HepG2 (cell line): ENCODE measurements at regions not wholly inside any gene's neighbourhood (a gene's known extent, or its start where the extent isn't known, plus 50 kb on each side); places are given as distances from the start of the nearest gene placed in this dataset.

Experiments used
- CTCF ChIP-seq: sonication (generic); formaldehyde crosslinking; IDR thresholded peaks from 2 replicates; pipeline ENCODE4 v1.5.0; 2020; ENCODE audit warnings: mild to moderate bottlenecking, missing genetic modification reagents, moderate library complexity
- FOXA1 ChIP-seq, 2 experiments: fragments of 450-650 bp in 1 of 2; sonication (generic) in 1 of 2; formaldehyde crosslinking in 1 of 2; IDR thresholded peaks; 2 replicates each; pipeline versions ENCODE4 v1.4.0 to v1.6.1; 2016 to 2020; ENCODE audit warnings: missing genetic modification reagents in 1 of 2
- MAZ ChIP-seq, 2 experiments: sonication (generic) in 1 of 2; formaldehyde crosslinking in 1 of 2; IDR thresholded peaks; 2 replicates each; pipeline versions ENCODE4 v1.5.0 to v1.6.1; 2012 to 2020; ENCODE audit warnings: low read depth in 2 of 2, mild to moderate bottlenecking in 2 of 2, borderline replicate concordance in 1 of 2, improper control_type of control experiment in 1 of 2, low read length in 1 of 2, missing genetic modification reagents in 1 of 2, moderate library complexity in 1 of 2
- ZNF841 ChIP-seq: sonication (generic); formaldehyde crosslinking; IDR thresholded peaks from 2 replicates; pipeline ENCODE4 v1.8.1; 2023; ENCODE audit warnings: missing genetic modification reagents, borderline replicate concordance

- TF ChIP-seq CTCF (CRISPR knock-in tag) = no peak
- no peak for TF ChIP-seq FOXA1 (IDR thresholded peaks at IDR 0.05)
- no peak for TF ChIP-seq FOXA1 (CRISPR knock-in tag; IDR thresholded peaks at IDR 0.05)
- no peak for TF ChIP-seq ZNF841
- no peak for TF ChIP-seq MAZ (IDR thresholded peaks at IDR 0.05; ENCODE audit: borderline replicate concordance, low read depth, low read length)
- TF ChIP-seq MAZ (CRISPR knock-in tag; IDR thresholded peaks at IDR 0.05; ENCODE audit: low read depth) = no peak
Observed at GRCh38 chr5:174187001-174187400, 141.5 kb downstream of the NSG2 start.
